ENCODE measurements at regions not wholly inside any gene's neighbourhood (a gene's known extent, or its start where the extent isn't known, plus 50 kb on each side); places are given as distances from the start of the nearest gene placed in this dataset.

DNA sequence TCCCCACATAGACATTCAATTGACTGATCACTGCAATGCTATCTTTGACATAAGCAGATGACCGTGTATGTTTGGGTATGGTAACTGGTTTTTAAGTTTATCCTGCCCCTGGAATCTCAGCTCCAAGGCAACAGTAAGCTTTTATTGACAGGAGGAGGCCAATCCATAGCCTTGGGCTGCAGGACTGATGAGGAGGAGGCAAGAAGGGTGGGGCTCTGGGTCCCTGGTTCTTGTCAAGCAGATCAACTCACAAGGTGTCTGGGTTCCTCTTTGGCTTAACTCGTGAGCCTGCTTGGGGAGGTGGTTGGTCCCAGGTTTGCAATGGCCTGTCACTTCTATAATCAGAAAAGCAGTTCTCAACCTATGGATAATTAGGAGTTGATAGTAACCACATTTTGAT is 113.2 kb upstream of the STX18 start:
- ChIA-PET POLR2A (interaction anchor here (0.7 kb wide), 1 partner anchor 18 kb away, joined by 4 read pairs; no protein-coding TSS in a partner anchor), CTCF (ENCODE audit: low intra/inter-chr PET ratio) (no interaction called here)
- intact Hi-C loops (cut with micrococcal nuclease), result no loop called here
- no TSS peak for BruUV-seq (replicated peaks)
- ATAC-seq, result no peak
- H3K36me3 ChIP-seq (ENCODE audit: control insufficient read depth, insufficient read depth, low read length), result no peaks in the 10 kb centered on the region
- no peak for FAIRE-seq
- H3K4me1 ChIP-seq (replicated peaks in 1 of 2; ENCODE audit: control insufficient read depth in 2 of 2, insufficient read depth in 2 of 2, low read length in 2 of 2), result peaks cover 0 to 9% of the 10 kb centered on the region in 2 experiments; a peak in 4 of 5 replicates
- no peak for TF ChIP-seq BRD4 (IDR thresholded peaks at IDR 0.05)
- TF ChIP-seq FUS (optimal IDR thresholded peaks at IDR 0.05; ENCODE audit: low read depth, low read length), result no peak
- no peak for TF ChIP-seq HMG20B (CRISPR knock-in tag; IDR thresholded peaks at IDR 0.05)
- no peak for TF ChIP-seq WHSC1 (IDR thresholded peaks at IDR 0.05; ENCODE audit: low read length)
- no peak for TF ChIP-seq ZNF12 (CRISPR knock-in tag; IDR thresholded peaks at IDR 0.05)
- no peak overlapping the region for H3K4me3 ChIP-seq
- H3K9me1 ChIP-seq (ENCODE audit: control insufficient read depth, insufficient read depth, low read length), result no peaks in the 10 kb centered on the region
- H3K9me3 ChIP-seq (replicated peaks; ENCODE audit: control insufficient read depth, insufficient read depth, low read depth, low read length), result no peaks in the 10 kb centered on the region; the same call in 1 of the 2 replicates
- no peak overlapping the region for H2AFZ ChIP-seq (ENCODE audit: low read depth, low read length)
- in situ Hi-C loops (cut with MboI), result no loop called here
- H3K27ac ChIP-seq (ENCODE audit: extremely low read depth, low read depth, low read length), result no peak overlapping the region
- no peak overlapping the region for H3K4me2 ChIP-seq (ENCODE audit: insufficient read depth, low read length)
- WGBS (ENCODE audit: insufficient coverage, low coverage, missing lambda C conversion rate), result 10% methylated on average over 2 of the region's 2 CpGs
- no peaks in the 10 kb centered on the region for H3K27me3 ChIP-seq (ENCODE audit: control insufficient read depth in 2 of 2, insufficient read depth in 2 of 2, low read length in 2 of 2)
- no peak for DNase-seq (ENCODE audit: extremely low read depth in 1 of 4, low spot score in 3 of 4)
- H3K79me2 ChIP-seq (ENCODE audit: control insufficient read depth, insufficient read depth, low read length), result no peaks in the 10 kb centered on the region
- H4K20me1 ChIP-seq (replicated peaks; ENCODE audit: control insufficient read depth, insufficient read depth, low read length), result no peaks in the 10 kb centered on the region
- H3K9ac ChIP-seq (ENCODE audit: insufficient read depth in 1 of 2, low read depth in 2 of 2, low read length in 2 of 2), result no peak overlapping the region

DNA sequence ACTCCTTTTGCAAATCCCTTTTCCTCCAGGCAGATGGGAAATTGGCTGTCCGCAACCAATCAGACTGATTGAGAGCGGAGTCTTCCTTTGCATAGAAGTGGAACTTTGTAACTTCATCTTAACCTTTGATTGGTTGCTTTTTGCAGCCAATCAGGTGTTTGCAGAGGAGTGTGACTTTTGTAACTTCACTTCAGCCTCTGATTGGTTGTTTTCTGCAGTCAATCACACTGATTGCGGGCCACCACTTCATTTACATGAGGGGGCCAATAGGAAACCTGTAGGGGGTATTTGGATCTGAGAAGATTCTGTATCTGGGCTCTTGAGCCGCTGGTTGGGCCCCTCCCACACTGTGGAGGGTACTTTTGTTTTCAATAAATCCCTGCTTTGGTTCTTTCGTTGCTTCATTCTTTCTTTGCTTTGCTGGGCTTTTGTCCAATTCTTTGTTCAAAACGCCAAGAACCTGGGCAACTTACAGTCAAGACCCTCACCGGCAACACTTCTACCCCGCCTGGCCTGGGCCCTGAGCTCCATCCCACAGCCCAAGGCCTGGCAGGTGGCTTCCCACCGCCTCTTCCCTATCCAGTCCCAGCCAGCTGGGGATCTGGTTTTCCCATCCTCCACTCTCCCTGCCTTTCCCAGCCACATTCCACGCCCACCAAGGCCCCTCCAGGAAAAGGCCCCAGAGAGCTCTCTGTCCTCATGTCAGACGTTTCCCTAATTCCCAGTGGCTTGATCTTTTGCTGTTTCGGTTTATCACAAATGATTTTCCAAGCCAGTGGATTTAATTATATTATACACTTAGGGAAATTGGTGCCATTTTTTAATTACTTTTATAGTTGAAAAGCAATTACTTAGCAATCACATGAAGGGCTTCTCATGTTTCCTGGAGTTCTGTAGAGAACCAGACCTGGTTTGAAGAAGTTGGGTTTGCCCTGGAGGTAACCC is 110.2 kb upstream of the STX18 start:
- DNase-seq (ENCODE audit: extremely low read depth in 1 of 4, low spot score in 3 of 4) (peak in 3 of 4 experiments; percentile 25 to 32 (median 28)), ATAC-seq (0 out of 3 replicates have a peak, but pooled peaks have one; percentile 33), FAIRE-seq (no peak)
- ChIA-PET CTCF (ENCODE audit: low intra/inter-chr PET ratio) (no interaction called here), POLR2A (no interaction called here)
- Histone ChIP-seq H3K9ac (ENCODE audit: insufficient read depth in 1 of 2, low read depth in 2 of 2, low read length in 2 of 2) (no peak overlapping the region), H4K20me1 (replicated peaks; ENCODE audit: control insufficient read depth, insufficient read depth, low read length) (no peaks in the 10 kb centered on the region), H2AFZ (ENCODE audit: low read depth, low read length) (no peak overlapping the region), H3K4me3 (no peak overlapping the region), H3K9me1 (ENCODE audit: control insufficient read depth, insufficient read depth, low read length) (no peaks in the 10 kb centered on the region), H3K4me1 (replicated peaks in 1 of 2; ENCODE audit: control insufficient read depth in 2 of 2, insufficient read depth in 2 of 2, low read length in 2 of 2) (no peaks in the 10 kb centered on the region; a peak in 1 of 5 replicates), H3K9me3 (replicated peaks; ENCODE audit: control insufficient read depth, insufficient read depth, low read depth, low read length) (no peaks in the 10 kb centered on the region), H3K27ac (ENCODE audit: extremely low read depth, low read depth, low read length) (no peak overlapping the region), H3K36me3 (ENCODE audit: control insufficient read depth, insufficient read depth, low read length) (no peaks in the 10 kb centered on the region), H3K79me2 (ENCODE audit: control insufficient read depth, insufficient read depth, low read length) (no peaks in the 10 kb centered on the region), H3K27me3 (ENCODE audit: control insufficient read depth in 2 of 2, insufficient read depth in 2 of 2, low read length in 2 of 2) (peaks cover 0 to 3% of the 10 kb centered on the region in 2 experiments; a peak in 2 of 5 replicates), H3K4me2 (ENCODE audit: insufficient read depth, low read length) (no peak overlapping the region)
- in situ Hi-C loops (cut with MboI) (no loop called here), intact Hi-C loops (cut with micrococcal nuclease) (no loop called here)
- 18% methylated on average over 12 of the region's 12 CpGs for WGBS (ENCODE audit: insufficient coverage, low coverage, missing lambda C conversion rate)
- BruUV-seq (replicated peaks), result no TSS peak
- TF ChIP-seq, protein P1, sequence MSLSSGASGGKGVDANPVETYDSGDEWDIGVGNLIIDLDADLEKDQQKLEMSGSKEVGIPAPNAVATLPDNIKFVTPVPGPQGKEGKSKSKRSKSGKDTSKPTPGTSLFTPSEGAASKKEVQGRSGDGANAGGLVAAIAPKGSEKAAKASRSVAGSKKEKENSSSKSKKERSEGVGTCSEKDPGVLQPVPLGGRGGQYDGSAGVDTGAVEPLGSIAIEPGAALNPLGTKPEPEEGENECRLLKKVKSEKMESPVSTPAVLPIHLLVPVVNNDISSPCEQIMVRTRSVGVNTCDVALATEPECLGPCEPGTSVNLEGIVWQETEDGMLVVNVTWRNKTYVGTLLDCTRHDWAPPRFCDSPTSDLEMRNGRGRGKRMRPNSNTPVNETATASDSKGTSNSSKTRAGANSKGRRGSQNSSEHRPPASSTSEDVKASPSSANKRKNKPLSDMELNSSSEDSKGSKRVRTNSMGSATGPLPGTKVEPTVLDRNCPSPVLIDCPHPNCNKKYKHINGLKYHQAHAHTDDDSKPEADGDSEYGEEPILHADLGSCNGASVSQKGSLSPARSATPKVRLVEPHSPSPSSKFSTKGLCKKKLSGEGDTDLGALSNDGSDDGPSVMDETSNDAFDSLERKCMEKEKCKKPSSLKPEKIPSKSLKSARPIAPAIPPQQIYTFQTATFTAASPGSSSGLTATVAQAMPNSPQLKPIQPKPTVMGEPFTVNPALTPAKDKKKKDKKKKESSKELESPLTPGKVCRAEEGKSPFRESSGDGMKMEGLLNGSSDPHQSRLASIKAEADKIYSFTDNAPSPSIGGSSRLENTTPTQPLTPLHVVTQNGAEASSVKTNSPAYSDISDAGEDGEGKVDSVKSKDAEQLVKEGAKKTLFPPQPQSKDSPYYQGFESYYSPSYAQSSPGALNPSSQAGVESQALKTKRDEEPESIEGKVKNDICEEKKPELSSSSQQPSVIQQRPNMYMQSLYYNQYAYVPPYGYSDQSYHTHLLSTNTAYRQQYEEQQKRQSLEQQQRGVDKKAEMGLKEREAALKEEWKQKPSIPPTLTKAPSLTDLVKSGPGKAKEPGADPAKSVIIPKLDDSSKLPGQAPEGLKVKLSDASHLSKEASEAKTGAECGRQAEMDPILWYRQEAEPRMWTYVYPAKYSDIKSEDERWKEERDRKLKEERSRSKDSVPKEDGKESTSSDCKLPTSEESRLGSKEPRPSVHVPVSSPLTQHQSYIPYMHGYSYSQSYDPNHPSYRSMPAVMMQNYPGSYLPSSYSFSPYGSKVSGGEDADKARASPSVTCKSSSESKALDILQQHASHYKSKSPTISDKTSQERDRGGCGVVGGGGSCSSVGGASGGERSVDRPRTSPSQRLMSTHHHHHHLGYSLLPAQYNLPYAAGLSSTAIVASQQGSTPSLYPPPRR (CRISPR knock-in tag; IDR thresholded peaks at IDR 0.05; ENCODE audit: borderline replicate concordance), result no peak
- TF ChIP-seq, protein P2, sequence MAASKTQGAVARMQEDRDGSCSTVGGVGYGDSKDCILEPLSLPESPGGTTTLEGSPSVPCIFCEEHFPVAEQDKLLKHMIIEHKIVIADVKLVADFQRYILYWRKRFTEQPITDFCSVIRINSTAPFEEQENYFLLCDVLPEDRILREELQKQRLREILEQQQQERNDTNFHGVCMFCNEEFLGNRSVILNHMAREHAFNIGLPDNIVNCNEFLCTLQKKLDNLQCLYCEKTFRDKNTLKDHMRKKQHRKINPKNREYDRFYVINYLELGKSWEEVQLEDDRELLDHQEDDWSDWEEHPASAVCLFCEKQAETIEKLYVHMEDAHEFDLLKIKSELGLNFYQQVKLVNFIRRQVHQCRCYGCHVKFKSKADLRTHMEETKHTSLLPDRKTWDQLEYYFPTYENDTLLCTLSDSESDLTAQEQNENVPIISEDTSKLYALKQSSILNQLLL (CRISPR knock-in tag; IDR thresholded peaks at IDR 0.05; ENCODE audit: borderline replicate concordance), result no peak

Data from K562 (cell line).